Choroid plexus epithelial cell (primary cell): ENCODE measurements at regions not wholly inside any gene's neighbourhood (a gene's known extent, or its start where the extent isn't known, plus 50 kb on each side); places are given as distances from the start of the nearest gene placed in this dataset.

Source experiments
- DNase-seq: peaks from one replicate; pipeline ENCODE4 v3.0.0-alpha.2; 2010; ENCODE audit warnings: low read depth
- H3K4me3 ChIP-seq: 2 replicates; pipeline ENCODE4 v1.5.1; 2011; ENCODE audit warnings: low read depth, mild to moderate bottlenecking, control low read depth, low read length, moderate library complexity
- CTCF ChIP-seq: conservative IDR thresholded peaks from 2 replicates; pipeline ENCODE4 v1.5.1; 2011; ENCODE audit warnings: low read depth, mild to moderate bottlenecking, control low read depth, inconsistent platforms, low read length, moderate library complexity

- no peak for TF ChIP-seq CTCF
Measured at GRCh38 chr2:19139386-19139785, 219.0 kb downstream of the OSR1 start.

GRCh38 chr2:19138264-19138825, 220.1 kb downstream of the OSR1 start:
- no peak for DNase-seq
- H3K4me3 ChIP-seq, result no peak overlapping the region
- no peak for TF ChIP-seq CTCF

More at GRCh38 chr2:19139386-19139785, 219.0 kb downstream of the OSR1 start:
- H3K4me3 ChIP-seq, result no peak overlapping the region
- no peak for DNase-seq

GRCh38 chr2:19137433-19137832, 221.0 kb downstream of the OSR1 start:
- H3K4me3 ChIP-seq, result no peak overlapping the region
- TF ChIP-seq CTCF, result no peak
- no peak for DNase-seq

- no peak overlapping the region for H3K4me3 ChIP-seq
- no peak for DNase-seq
- no peak for TF ChIP-seq CTCF
Measured at GRCh38 chr2:19132967-19133366, 225.5 kb downstream of the OSR1 start.

- H3K4me3 ChIP-seq, result no peak overlapping the region
- DNase-seq, result no peak
- TF ChIP-seq CTCF, result no peak
Measured at GRCh38 chr2:19131871-19132270, 226.6 kb downstream of the OSR1 start.

- no peak overlapping the region for H3K4me3 ChIP-seq
- DNase-seq, result no peak
- no peak for TF ChIP-seq CTCF
Measured at GRCh38 chr2:19128148-19128547, 230.3 kb downstream of the OSR1 start.

- TF ChIP-seq CTCF, result no peak
Measured at GRCh38 chr2:19127616-19128015, 230.8 kb downstream of the OSR1 start.

More at GRCh38 chr2:19127616-19128015, 230.8 kb downstream of the OSR1 start:
- no peak overlapping the region for H3K4me3 ChIP-seq
- DNase-seq, result no peak
